SH-SY5Y (cell line): ENCODE measurements at regions not wholly inside any gene's neighbourhood (a gene's known extent, or its start where the extent isn't known, plus 50 kb on each side); places are given as distances from the start of the nearest gene placed in this dataset.

Experiments used
- GATA2 ChIP-seq: IDR thresholded peaks from 2 replicates; pipeline ENCODE4 v1.6.1; 2011; ENCODE audit warnings: mild to moderate bottlenecking, low read depth, low read length
- GATA3 ChIP-seq: IDR thresholded peaks from 2 replicates; pipeline ENCODE4 v1.6.1; 2011; ENCODE audit warnings: low read depth, mild to moderate bottlenecking, low read length, moderate library complexity

DNA sequence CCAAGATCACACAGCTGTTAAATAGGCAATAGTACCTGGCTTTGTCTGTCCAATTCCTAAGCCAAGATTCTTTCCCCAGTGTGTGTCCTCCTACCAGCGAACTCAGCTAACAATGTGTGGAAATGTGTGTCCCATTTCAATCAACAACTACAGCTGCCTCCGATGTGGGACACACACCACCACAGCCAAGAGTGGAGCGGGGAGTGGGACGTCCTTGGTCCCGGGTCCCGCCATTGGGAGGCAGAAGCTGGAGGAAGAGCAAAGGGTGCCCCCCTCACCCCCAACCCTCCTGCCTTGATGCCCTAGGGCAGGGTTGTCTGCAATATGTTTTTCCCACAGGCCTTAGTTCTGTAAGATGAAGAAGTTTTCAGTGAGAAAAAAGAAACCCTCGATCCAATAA lies 265.4 kb upstream of the RAB4A start:
- TF ChIP-seq GATA2 (no peak), GATA3 (no peak)

DNA sequence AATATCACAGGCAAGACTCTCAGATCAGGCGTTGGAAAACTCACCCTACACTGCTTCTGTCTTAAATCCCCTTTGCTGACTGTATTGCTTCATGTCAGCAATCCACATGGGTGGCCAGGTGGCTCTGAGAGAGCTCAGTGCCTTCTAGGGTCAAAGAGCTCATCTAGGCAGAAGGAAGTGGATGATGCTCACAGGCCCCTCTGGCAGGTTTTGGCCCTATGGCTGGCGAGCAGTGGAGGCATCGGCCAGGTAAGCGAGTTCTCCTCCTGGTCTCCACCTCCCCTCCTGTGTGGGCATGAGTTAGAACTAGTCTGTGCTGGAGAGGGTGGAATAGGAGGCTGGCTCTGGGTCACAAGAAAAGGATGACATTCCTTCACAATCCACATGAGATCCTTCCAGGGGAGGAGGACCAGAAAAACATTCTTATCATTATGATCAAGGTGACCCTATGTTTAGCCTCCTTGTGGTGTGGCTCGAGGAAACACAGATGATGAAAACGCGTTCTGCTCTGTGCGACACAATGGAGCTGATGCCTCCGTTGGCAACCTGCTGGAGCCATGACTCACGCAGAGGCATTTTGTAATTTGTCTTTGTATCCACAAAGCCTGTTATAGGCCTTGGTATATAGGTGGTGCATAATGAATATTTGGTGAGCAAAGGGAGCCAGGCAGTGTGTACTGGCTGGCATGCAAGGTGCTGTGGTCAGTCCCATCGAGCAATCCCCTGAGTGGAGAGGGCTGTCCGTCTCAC lies 264.6 kb upstream of the RAB4A start:
- no peak for TF ChIP-seq GATA3

DNA sequence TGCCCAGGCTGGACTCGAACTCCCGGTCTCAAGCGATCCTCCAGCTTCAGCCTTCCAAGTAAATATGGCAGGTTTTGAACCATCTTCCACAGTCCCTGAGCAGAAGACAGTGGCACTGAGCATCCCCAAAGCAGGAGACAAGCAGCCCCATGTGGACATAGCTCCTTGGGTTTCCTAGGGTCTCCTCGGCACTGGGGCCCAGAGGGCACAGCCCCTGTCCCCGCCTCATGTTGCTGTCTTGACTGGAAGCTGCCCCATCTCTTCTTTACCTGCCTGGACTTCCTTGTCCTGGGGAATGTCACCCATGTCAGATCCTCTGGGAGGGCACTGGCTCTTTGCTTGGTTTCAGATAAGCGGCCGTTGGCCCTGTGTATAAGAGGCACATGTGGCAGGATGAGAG lies 263.7 kb upstream of the RAB4A start:
- no peak for TF ChIP-seq GATA3
- TF ChIP-seq GATA2, result no peak

DNA sequence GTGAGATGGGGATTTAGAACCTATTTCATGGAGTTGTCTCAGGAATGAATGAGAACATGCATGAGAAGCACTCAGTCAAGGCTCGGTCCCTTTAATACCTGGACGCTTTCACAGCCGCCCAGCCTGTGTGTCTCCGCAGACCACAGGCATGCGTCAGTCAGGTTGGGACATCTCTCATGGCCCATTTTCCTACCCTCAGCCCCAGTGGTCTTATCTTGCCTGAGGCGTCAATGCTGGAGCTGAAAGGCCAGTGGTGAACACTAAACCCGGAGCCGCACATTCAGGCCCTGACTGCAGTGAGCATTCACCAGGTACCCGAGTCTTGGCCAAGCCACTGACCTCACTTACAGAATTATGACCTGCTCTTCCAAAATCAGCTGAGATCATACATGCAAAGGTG lies 263.2 kb upstream of the RAB4A start:
- no peak for TF ChIP-seq GATA3
- no peak for TF ChIP-seq GATA2

DNA sequence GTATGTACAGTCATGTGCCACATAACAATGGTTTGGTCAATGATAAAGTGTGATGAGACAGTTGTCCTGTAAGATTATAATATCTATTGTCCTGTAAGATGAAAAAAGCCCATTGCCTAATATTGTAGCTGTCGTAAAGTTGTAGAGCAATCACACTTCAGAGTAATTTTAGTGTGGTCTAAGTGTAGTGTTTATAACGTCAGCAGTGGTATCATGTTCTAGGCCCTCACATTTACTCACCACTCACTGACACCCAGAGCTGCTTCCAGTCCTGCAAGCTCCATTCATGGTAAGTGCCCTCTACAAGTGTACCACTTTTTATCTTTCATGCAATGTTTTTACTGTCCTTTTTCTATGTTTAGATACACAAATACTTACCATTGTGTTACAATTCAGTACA lies 259.9 kb upstream of the RAB4A start:
- no peak for TF ChIP-seq GATA3

DNA sequence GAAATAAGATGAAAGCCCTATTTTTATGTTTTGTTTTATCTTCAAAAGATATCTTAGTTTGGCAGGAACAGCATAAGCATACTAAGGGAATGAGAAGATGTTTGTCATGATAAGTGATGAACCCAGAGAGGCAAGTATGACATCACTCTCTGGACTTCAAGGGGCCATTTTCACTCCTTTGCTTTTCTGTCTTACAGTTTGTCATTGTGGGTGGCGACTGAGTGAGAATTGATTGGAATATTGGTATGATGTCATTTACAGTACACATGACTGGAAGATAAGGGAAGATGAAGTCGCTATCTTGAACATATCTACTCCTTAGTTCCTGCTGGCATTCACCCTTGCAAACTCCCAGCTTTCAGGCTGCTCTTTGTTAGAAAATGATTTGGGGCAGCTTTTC lies 258.1 kb upstream of the RAB4A start:
- TF ChIP-seq GATA3, result no peak
- TF ChIP-seq GATA2, result no peak

DNA sequence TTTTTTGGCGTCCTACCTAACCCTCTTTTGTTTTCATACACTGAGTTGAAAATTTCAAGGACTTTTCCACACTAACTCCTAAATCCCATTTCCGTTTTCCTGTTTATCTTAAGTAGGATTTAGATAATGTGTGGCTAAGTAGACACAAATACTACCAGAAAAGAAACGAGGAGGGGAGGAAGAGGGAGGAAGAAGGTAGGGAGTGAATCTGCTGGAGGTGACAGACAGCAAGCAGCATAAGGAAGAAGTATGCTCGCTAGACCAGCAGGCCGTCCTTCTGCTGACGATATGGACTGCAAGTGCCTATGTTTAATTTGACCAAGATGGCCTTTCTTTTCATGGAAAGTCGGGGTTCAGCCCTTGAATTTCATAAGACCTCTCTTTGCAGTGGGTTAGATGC lies 256.9 kb upstream of the RAB4A start:
- TF ChIP-seq GATA3 (no peak), GATA2 (no peak)

DNA sequence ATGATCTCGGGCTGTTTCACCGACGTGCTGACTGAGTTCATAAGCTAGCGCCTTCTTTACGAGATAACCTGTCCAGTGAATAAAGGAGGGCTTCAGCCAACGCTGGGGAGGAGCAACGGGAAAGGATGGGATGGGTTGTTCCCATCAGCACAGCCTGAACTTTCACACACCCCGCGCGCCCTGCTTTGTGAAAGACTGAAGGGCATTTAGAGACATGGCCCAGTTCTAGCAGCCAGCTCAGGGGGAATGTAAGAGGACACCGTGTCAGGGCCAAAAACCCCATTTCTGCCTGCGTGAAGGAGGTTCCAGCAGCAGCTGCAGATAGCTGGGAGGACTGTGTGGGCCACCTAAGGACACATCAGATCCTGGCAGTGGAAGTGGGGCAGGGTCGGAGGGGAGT lies 255.1 kb upstream of the RAB4A start:
- TF ChIP-seq GATA2 (no peak), GATA3 (no peak)

DNA sequence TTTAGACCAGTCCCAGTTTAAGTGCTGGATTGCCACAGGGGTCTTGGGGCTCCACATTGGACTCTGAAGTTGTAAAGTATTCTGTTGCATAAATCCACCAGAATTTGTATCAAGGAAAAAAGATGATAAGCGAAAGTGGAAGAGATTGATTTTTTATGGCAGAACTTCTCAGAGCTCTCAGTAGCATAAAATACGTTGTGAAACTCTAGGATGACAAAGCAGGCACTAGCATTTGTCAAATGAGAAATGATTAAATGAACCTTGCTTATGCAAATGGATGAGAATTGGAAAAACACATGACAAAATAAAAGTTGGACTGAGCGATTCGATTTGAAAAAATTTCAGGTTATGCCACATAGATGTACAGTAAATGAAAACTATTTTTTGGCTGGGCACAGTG lies 253.8 kb upstream of the RAB4A start:
- TF ChIP-seq GATA3, result no peak
- TF ChIP-seq GATA2, result no peak

DNA sequence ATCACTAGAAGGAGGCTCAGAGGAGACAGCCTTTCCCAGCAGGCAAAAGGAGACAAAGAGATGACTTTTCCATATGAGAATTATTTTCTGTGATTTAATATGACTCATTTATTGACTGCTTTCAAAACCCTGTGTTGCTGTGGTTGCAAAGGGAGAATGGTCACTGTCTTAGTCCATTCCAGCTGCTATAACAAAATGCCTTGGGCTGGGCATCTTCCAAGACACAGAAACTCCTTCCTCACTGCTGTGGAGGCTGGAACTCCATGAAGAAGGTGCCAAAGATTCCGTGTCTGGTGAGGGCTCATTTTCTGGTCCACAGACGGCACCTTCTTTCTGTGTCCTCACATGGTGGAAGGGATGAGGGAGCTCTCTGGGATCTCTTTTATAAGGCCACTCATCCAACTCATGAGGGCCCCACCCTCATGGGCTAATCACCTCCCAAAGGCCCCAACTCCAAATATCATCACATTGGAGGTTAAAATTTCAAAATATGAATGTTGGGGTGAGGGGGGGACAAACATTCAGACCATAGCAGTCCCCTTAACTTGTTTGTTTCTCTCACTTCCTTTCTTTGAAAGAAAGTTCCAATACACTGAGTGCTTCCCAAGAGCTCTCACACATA lies 252.1 kb upstream of the RAB4A start:
- TF ChIP-seq GATA3 (no peak), GATA2 (no peak)

DNA sequence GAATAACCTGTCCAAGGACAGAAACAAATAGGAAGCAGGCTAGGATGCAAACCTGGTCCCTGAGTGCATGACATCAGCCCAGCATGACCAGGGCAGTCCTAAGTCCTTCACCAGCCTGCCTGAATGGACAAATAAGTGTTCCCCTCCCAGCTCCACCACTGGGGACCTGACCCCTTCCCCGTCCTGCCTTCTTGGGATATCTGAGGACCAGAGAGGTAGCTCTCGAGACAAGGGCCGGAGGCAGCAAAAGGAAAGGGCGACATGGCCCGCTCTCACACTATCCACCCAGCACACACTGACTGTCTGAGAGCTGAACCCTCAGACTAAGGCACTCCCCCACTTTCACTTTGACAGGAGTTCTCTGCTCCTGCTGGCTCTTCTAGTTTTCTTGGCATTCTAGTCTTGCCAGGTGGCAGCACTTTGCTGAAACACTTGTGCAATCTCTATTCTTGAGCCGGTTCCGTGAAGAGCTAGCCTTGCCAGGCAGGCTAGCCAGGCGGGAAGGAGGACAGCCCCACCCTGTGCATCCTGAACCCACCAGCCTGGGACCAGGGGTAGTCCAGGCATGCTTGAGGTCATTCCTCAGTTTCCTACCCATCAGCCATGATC lies 251.1 kb upstream of the RAB4A start:
- no peak for TF ChIP-seq GATA2
- TF ChIP-seq GATA3, result no peak

DNA sequence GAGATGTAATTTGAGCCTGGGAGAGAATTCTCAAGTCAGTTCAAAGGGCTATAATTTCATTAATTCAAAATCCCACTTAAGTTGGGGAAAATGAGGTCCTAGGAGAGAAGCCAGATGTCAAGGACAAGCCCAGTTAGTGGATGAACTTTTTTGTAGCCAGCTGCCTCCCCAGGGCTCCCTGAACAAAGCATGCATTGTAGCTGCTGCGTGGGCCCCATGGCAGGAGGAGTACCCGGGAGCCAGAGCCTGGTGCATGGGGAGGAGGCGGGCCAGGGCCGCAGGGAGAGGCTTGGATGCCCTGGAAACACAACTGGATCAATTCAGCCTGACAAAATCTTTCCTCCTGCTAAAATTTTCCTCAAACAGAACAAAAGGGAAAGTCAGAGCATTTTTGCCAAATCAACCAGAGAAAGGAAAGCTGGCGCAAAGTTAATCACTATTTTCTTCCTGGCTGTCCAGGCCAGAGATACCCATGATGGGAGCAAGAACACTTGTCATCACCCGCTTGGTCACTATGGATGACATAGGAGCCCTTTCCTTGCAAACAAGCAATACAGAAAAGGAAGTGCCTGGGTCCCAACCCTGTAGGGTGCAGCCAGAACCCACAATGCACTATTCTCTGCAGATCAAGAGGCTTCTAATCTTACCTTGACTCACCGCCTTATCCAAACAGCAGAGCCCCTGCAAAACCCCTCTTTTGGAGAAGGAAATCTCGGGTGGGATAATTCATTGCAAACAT lies 248.1 kb upstream of the RAB4A start:
- TF ChIP-seq GATA2 (no peak), GATA3 (no peak)

DNA sequence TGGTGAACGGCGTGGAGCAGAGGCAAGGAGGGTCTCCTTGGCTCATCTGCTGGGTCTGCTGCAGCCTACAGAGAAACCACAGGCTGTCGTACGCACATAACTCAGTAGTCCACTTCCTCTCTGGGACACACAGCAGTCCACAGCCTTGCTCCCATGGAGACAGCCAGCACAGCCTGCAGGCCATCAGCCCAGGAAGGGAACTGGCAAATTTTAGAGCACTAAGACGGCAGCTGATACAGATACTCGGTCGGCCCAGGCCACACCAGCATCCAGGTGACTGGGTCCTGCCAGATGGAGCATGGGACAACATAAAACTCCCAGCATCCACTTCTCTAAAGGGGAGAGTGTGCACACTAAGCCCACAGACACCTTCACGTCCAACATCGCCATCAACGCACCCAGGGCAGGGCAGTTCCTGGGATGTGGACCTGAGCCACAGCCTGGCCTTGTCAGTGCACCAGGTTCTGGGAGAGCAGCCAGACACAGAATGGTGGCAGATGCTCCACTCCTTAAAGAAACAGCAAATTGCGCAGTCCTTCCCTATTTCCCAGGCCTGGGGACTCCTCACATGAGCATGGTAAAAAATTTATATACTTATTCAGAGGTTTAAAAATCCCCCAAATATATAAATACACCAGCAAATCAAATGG lies 247.1 kb upstream of the RAB4A start:
- TF ChIP-seq GATA3 (no peak), GATA2 (no peak)

DNA sequence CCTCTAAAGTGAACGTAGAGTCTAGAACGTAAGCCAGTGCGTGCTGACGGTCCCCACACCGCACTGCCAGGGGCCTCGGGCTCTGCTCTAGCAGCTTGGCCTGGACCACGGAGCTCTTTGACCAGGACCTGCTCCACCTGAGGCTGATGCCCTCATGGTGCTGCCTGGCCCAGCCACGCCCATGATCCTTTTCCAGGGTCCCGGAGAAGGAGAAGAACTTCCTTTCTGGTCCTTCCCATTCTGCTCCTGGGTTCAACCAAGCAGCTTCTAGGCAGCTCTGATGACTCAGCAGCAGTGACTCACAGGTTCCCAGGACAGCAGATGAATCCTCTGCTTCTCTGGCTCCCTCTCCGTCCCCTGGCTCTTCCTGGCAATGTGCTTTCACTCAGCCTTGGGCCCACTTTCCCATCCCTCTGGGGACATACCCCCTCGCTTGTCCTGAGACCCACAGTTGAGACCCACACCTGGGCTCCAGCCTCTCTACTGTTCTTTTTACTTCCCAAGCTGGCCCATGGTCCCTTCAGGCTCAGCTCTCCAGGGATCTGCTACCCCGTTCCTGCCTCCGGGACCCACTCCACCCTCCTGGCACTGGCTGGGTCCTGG lies 246.3 kb upstream of the RAB4A start:
- TF ChIP-seq GATA2, result no peak
- no peak for TF ChIP-seq GATA3
